Prostate gland (tissue), 2 donors: ENCODE measurements at regions not wholly inside any gene's neighbourhood (a gene's known extent, or its start where the extent isn't known, plus 50 kb on each side); places are given as distances from the start of the nearest gene placed in this dataset.

Experiments
- DNase-seq: peaks from one replicate; pipeline ENCODE4 v3.0.0-alpha.2; 2019; ENCODE audit warnings: low spot score
- H3K27ac ChIP-seq, 2 donors: fragments of 200-600 bp; sonication (generic); 2 replicates each; pipeline ENCODE4 v1.5.1; 2017 to 2019
- H3K27me3 ChIP-seq: fragments of 200-600 bp; sonication (generic); replicated peaks from 2 replicates; pipeline ENCODE4 v1.5.1; 2019; ENCODE audit not compliant: insufficient read depth
- H3K36me3 ChIP-seq, 2 donors: fragments of 200-600 bp; sonication (generic); 1 replicate in 1 of 2; 2 replicates in 1 of 2; pipeline versions ENCODE4 v1.5.1 to v1.8.1; 2017 to 2019
- H3K4me1 ChIP-seq: fragments of 200-600 bp; sonication (generic); replicated peaks from 2 replicates; pipeline ENCODE4 v1.5.1; 2019
- H3K4me3 ChIP-seq, 2 donors: fragments of 200-600 bp; sonication (generic); 2 replicates each; pipeline ENCODE4 v1.5.1; 2017 to 2019
- H3K9me3 ChIP-seq: fragments of 200-600 bp; sonication (generic); 2 replicates; pipeline ENCODE4 v1.5.1; 2017
- CTCF ChIP-seq, 4 experiments: fragments of 200-600 bp in 2 of 4; fragments of 450-650 bp in 2 of 4; sonication (generic) in 2 of 4; IDR thresholded peaks; 1 replicate in 3 of 4; 2 replicates in 1 of 4; pipeline ENCODE4 v1.5.1; 2016 to 2019; ENCODE audit warnings: antibody characterized with exemption in 4 of 4, mild to moderate bottlenecking in 2 of 4, moderate library complexity in 2 of 4
- POLR2A ChIP-seq: fragments of 450-650 bp; IDR thresholded peaks from one replicate; pipeline ENCODE4 v1.6.1; 2016; ENCODE audit warnings: antibody characterized with exemption, mild to moderate bottlenecking
- POLR2AphosphoS5 ChIP-seq: sonication (generic); formaldehyde crosslinking; IDR thresholded peaks from one replicate; pipeline ENCODE4 v1.6.1; 2017; ENCODE audit warnings: antibody characterized with exemption
- WGBS: methylation state at CpG from one replicate; pipeline ENCODE4 v1.1.5; 2018; 5-methylcytosine and 5-hydroxymethylcytosine counted together
- intact Hi-C: fragments of 100-400 bp; cut with DNase I; formaldehyde crosslinking; loops from one replicate; pipeline ENCODE4 v1.14.2; 2022

- Histone ChIP-seq H3K36me3 (no peaks in the 10 kb centered on the region), H3K4me3 (no peak overlapping the region), H3K4me1 (no peaks in the 10 kb centered on the region), H3K27me3 (no peaks in the 10 kb centered on the region), H3K27ac (no peak overlapping the region), H3K9me3 (no peaks in the 10 kb centered on the region)
- no peak for DNase-seq
- intact Hi-C loops, result no loop called here
- TF ChIP-seq CTCF (IDR thresholded peaks at IDR 0.05), result no peak
- no peak for TF ChIP-seq POLR2A
- TF ChIP-seq POLR2AphosphoS5, result no peak
- WGBS, result 94% methylated on average over 2 of the region's 3 CpGs
Measured at GRCh38 chr3:103966749-103967148, 1400.0 kb upstream of the ALCAM start.

- no peaks in the 10 kb centered on the region for H3K9me3 ChIP-seq
- H3K36me3 ChIP-seq, result no peaks in the 10 kb centered on the region
- no peak overlapping the region for H3K4me3 ChIP-seq
- no peak overlapping the region for H3K27ac ChIP-seq
- DNase-seq, result no peak
- intact Hi-C loops, result no loop called here
- no peaks in the 10 kb centered on the region for H3K4me1 ChIP-seq
- 60% methylated on average over 2 of the region's 2 CpGs for WGBS
- TF ChIP-seq POLR2A (no peak), CTCF (IDR thresholded peaks at IDR 0.05) (no peak), POLR2AphosphoS5 (no peak)
- no peaks in the 10 kb centered on the region for H3K27me3 ChIP-seq
Measured at GRCh38 chr3:103968131-103968530, 1398.6 kb upstream of the ALCAM start.

- WGBS, result 4% methylated on average over 1 of the region's 1 CpG
- intact Hi-C loops, result no loop called here
- no peak for DNase-seq
- Histone ChIP-seq H3K4me3 (no peak overlapping the region), H3K27ac (no peak overlapping the region), H3K27me3 (no peaks in the 10 kb centered on the region), H3K36me3 (no peaks in the 10 kb centered on the region), H3K4me1 (no peaks in the 10 kb centered on the region), H3K9me3 (no peaks in the 10 kb centered on the region)
- TF ChIP-seq CTCF (IDR thresholded peaks at IDR 0.05), result no peak
- TF ChIP-seq POLR2A, result no peak
- TF ChIP-seq POLR2AphosphoS5, result no peak
Measured at GRCh38 chr3:103968751-103969150, 1398.0 kb upstream of the ALCAM start.

- no peaks in the 10 kb centered on the region for H3K27me3 ChIP-seq
- no peak for DNase-seq
- H3K9me3 ChIP-seq, result no peaks in the 10 kb centered on the region
- intact Hi-C loops, result no loop called here
- TF ChIP-seq CTCF (IDR thresholded peaks at IDR 0.05) (no peak), POLR2AphosphoS5 (no peak), POLR2A (no peak)
- H3K27ac ChIP-seq, result no peak overlapping the region
- H3K4me1 ChIP-seq, result no peaks in the 10 kb centered on the region
- H3K4me3 ChIP-seq, result no peak overlapping the region
- 12% methylated on average over 1 of the region's 1 CpG for whole genome bisulfite sequencing
- H3K36me3 ChIP-seq, result no peaks in the 10 kb centered on the region
Measured at GRCh38 chr3:103976931-103977339, 1389.8 kb upstream of the ALCAM start.

- no peaks in the 10 kb centered on the region for H3K27me3 ChIP-seq
- 76% methylated on average over 2 of the region's 2 CpGs for WGBS
- intact Hi-C loops, result no loop called here
- no peaks in the 10 kb centered on the region for H3K36me3 ChIP-seq
- TF ChIP-seq CTCF (IDR thresholded peaks at IDR 0.05) (no peak), POLR2AphosphoS5 (no peak), POLR2A (no peak)
- H3K27ac ChIP-seq, result no peak overlapping the region
- no peak for DNase-seq
- no peak overlapping the region for H3K4me3 ChIP-seq
- no peaks in the 10 kb centered on the region for H3K9me3 ChIP-seq
- H3K4me1 ChIP-seq, result no peaks in the 10 kb centered on the region
Measured at GRCh38 chr3:103977417-103977816, 1389.3 kb upstream of the ALCAM start.
